OCI-LY3 (cell line): ENCODE measurements at regions not wholly inside any gene's neighbourhood (a gene's known extent, or its start where the extent isn't known, plus 50 kb on each side); places are given as distances from the start of the nearest gene placed in this dataset.

Experiments
- EZH2phosphoT487 ChIP-seq: fragments of 200-600 bp; shearing (Covaris generic); IDR thresholded peaks from 2 replicates; pipeline ENCODE4 v1.6.1; 2018; ENCODE audit warnings: antibody characterized with exemption, mixed run types, low read depth
- TF ChIP-seq, protein P1 (sequence below): fragments of 200-600, 300-600 bp; sonication (generic); IDR thresholded peaks from 2 replicates; pipeline ENCODE4 v1.5.1; 2014; ENCODE audit warnings: antibody characterized with exemption, low read length, low read depth

GRCh38 chr6:33903579-33903978 lies 99.8 kb upstream of the MLN start:
- TF ChIP-seq, protein P1, sequence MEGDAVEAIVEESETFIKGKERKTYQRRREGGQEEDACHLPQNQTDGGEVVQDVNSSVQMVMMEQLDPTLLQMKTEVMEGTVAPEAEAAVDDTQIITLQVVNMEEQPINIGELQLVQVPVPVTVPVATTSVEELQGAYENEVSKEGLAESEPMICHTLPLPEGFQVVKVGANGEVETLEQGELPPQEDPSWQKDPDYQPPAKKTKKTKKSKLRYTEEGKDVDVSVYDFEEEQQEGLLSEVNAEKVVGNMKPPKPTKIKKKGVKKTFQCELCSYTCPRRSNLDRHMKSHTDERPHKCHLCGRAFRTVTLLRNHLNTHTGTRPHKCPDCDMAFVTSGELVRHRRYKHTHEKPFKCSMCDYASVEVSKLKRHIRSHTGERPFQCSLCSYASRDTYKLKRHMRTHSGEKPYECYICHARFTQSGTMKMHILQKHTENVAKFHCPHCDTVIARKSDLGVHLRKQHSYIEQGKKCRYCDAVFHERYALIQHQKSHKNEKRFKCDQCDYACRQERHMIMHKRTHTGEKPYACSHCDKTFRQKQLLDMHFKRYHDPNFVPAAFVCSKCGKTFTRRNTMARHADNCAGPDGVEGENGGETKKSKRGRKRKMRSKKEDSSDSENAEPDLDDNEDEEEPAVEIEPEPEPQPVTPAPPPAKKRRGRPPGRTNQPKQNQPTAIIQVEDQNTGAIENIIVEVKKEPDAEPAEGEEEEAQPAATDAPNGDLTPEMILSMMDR = no peak
- no peak for TF ChIP-seq EZH2phosphoT487
